NCI-H2227 treated with DMSO at 0.1 percent for 48 hours (cell line): ENCODE measurements at regions not wholly inside any gene's neighbourhood (a gene's known extent, or its start where the extent isn't known, plus 50 kb on each side); places are given as distances from the start of the nearest gene placed in this dataset.

Experiments used
- DNase-seq: peaks from one replicate; lab custom pipeline; 2025; lab: John Stamatoyannopoulos, UW

- DNase-seq = no peak
These were observed 55.2 kb upstream of the RND3 start for GRCh38 chr2:150542692-150543091.

DNA sequence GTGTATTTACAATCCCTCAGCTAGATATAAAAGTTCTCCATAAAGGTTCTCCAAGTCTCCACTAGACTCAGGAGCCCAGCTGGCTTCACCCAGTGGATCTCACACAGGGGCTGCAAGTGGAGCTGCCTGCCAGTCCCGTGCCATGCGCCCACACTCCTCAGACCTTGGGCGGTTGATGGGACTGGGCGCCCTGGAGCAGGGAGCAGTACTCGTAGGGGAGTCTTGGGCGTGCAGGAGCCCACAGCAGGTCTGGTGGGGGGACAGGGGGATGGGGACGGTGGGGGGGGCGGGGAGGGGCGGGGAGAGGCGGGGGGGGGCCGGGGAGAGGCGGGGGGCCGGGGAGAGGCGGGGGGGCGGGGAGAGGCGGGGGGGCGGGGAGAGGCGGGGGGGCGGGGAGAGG, 54.7 kb upstream of the RND3 start:
- DNase-seq = no peak

GRCh38 chr2:150538651-150539201, 51.3 kb upstream of the RND3 start:
- no peak for DNase-seq
